H9 (cell line): ENCODE measurements at regions not wholly inside any gene's neighbourhood (a gene's known extent, or its start where the extent isn't known, plus 50 kb on each side); places are given as distances from the start of the nearest gene placed in this dataset.

Experiments
- DNase-seq: peaks from one replicate; pipeline ENCODE4 v3.0.0-alpha.2; 2017
- H2AFZ ChIP-seq: one replicate; pipeline ENCODE4 v1.6.1; 2013; ENCODE audit warnings: mild to moderate bottlenecking, low read length, control low read depth, moderate library complexity
- H2AK5ac ChIP-seq: 2 replicates; pipeline ENCODE4 v1.6.1; 2013; ENCODE audit warnings: low read length, control low read depth, mixed read lengths; ENCODE audit not compliant: insufficient read length
- H2BK120ac ChIP-seq: one replicate; pipeline ENCODE4 v1.6.1; 2013; ENCODE audit warnings: low read depth, mild to moderate bottlenecking, low read length, control low read depth, inconsistent platforms; ENCODE audit not compliant: poor library complexity, severe bottlenecking
- H2BK12ac ChIP-seq: 2 replicates; pipeline ENCODE4 v1.6.1; 2013; ENCODE audit warnings: low read length, control low read depth, mixed read lengths, low read depth; ENCODE audit not compliant: insufficient read length
- H2BK15ac ChIP-seq: 2 replicates; pipeline ENCODE4 v1.6.1; 2013; ENCODE audit warnings: low read depth, low read length, control low read depth
- H2BK20ac ChIP-seq: one replicate; pipeline ENCODE4 v1.6.1; 2013; ENCODE audit warnings: low read depth, mild to moderate bottlenecking, low read length, control low read depth, inconsistent platforms; ENCODE audit not compliant: poor library complexity, severe bottlenecking
- H2BK5ac ChIP-seq: 2 replicates; pipeline ENCODE4 v1.6.1; 2013; ENCODE audit warnings: low read length, control low read depth, mixed read lengths; ENCODE audit not compliant: insufficient read length
- H3K14ac ChIP-seq: 2 replicates; pipeline ENCODE4 v1.6.1; 2013; ENCODE audit warnings: low read length, control low read depth; ENCODE audit not compliant: insufficient read depth
- H3K18ac ChIP-seq: 2 replicates; pipeline ENCODE4 v1.6.1; 2013; ENCODE audit warnings: low read depth, mild to moderate bottlenecking, mixed read lengths, low read length, control low read depth; ENCODE audit not compliant: insufficient read length
- H3K23ac ChIP-seq: 2 replicates; pipeline ENCODE4 v1.6.1; 2013; ENCODE audit warnings: low read length, control low read depth, mixed read lengths, low read depth; ENCODE audit not compliant: insufficient read length
- H3K23me2 ChIP-seq: 2 replicates; pipeline ENCODE4 v1.6.1; 2013; ENCODE audit warnings: low read depth, mild to moderate bottlenecking, mixed read lengths, low read length, control low read depth; ENCODE audit not compliant: insufficient read length, poor library complexity, severe bottlenecking
- H3K27ac ChIP-seq: 2 replicates; pipeline ENCODE4 v1.5.1; 2013; ENCODE audit warnings: low read length, control low read depth, mixed read lengths, low read depth; ENCODE audit not compliant: insufficient read length
- H3K27me3 ChIP-seq: 2 replicates; pipeline ENCODE4 v1.6.1; 2013; ENCODE audit warnings: low read length, control low read depth, inconsistent platforms; ENCODE audit not compliant: insufficient read depth
- H3K4ac ChIP-seq: 2 replicates; pipeline ENCODE4 v1.6.1; 2013; ENCODE audit warnings: low read depth, mild to moderate bottlenecking, control low read depth, inconsistent platforms, low read length, moderate library complexity
- H3K4me1 ChIP-seq: 2 replicates; pipeline ENCODE4 v1.6.1; 2013; ENCODE audit warnings: low read length, control low read depth, inconsistent platforms; ENCODE audit not compliant: insufficient read depth
- H3K4me2 ChIP-seq: 2 replicates; pipeline ENCODE4 v1.6.1; 2013; ENCODE audit warnings: low read length, control low read depth, mixed read lengths; ENCODE audit not compliant: insufficient read length, insufficient read depth
- H3K56ac ChIP-seq: 2 replicates; pipeline ENCODE4 v1.6.1; 2013; ENCODE audit warnings: low read depth, mild to moderate bottlenecking, mixed read lengths, low read length, control low read depth; ENCODE audit not compliant: insufficient read length
- H3K79me1 ChIP-seq: 2 replicates; pipeline ENCODE4 v1.6.1; 2013; ENCODE audit warnings: low read depth, mild to moderate bottlenecking, moderate library complexity, low read length, control low read depth, inconsistent platforms; ENCODE audit not compliant: insufficient read depth, poor library complexity, severe bottlenecking
- H3K79me2 ChIP-seq: 2 replicates; pipeline ENCODE4 v1.6.1; 2013; ENCODE audit warnings: low read length, control low read depth, inconsistent platforms; ENCODE audit not compliant: insufficient read depth
- H3K9ac ChIP-seq: 2 replicates; pipeline ENCODE4 v1.6.1; 2013; ENCODE audit warnings: low read length, control low read depth, mixed read lengths; ENCODE audit not compliant: insufficient read length; ENCODE audit errors: extremely low read depth
- H3K9me3 ChIP-seq: one replicate; pipeline ENCODE4 v1.6.1; 2013; ENCODE audit warnings: low read depth, low read length, inconsistent platforms; ENCODE audit not compliant: control insufficient read depth
- H3T11ph ChIP-seq: one replicate; pipeline ENCODE4 v1.6.1; 2013; ENCODE audit warnings: mild to moderate bottlenecking, low read length, control low read depth, inconsistent platforms
- H4K20me1 ChIP-seq: one replicate; pipeline ENCODE4 v1.6.1; 2013; ENCODE audit not compliant: control insufficient read depth, insufficient read length, insufficient read depth
- H4K5ac ChIP-seq: 2 replicates; pipeline ENCODE4 v1.6.1; 2013; ENCODE audit warnings: low read depth, mild to moderate bottlenecking, mixed read lengths, low read length, control low read depth; ENCODE audit not compliant: insufficient read length
- H4K8ac ChIP-seq: replicated peaks from 2 replicates; pipeline ENCODE4 v1.6.1; 2013; ENCODE audit warnings: low read length, control low read depth, mixed read lengths, low read depth; ENCODE audit not compliant: insufficient read length
- H4K91ac ChIP-seq: 2 replicates; pipeline ENCODE4 v1.6.1; 2013; ENCODE audit warnings: low read depth, mild to moderate bottlenecking, moderate library complexity, mixed read lengths, low read length, control low read depth; ENCODE audit not compliant: insufficient read length
- H3K27ac Mint-ChIP-seq, 3 experiments: 2 replicates in 2 of 3; 3 replicates in 1 of 3; pipeline ENCODE4 v1.8.0; 2020 to 2021; ENCODE audit warnings: mixed read lengths in 3 of 3, mild to moderate bottlenecking in 1 of 3, moderate library complexity in 1 of 3
- H3K27me3 Mint-ChIP-seq: 2 replicates; pipeline ENCODE4 v1.8.0; 2021; ENCODE audit warnings: low read depth, mild to moderate bottlenecking, moderate library complexity, mixed read lengths
- H3K36me3 Mint-ChIP-seq, 3 experiments: 2 replicates in 2 of 3; 3 replicates in 1 of 3; pipeline ENCODE4 v1.8.0; 2020 to 2021; ENCODE audit warnings: low read depth in 3 of 3, mixed read lengths in 3 of 3; ENCODE audit not compliant: insufficient read depth in 1 of 3
- H3K4me1 Mint-ChIP-seq, 2 experiments: 2 replicates each; pipeline ENCODE4 v1.8.0; 2020; ENCODE audit warnings: mixed read lengths in 2 of 2
- H3K4me3 Mint-ChIP-seq, 2 experiments: 2 replicates in 1 of 2; 3 replicates in 1 of 2; pipeline ENCODE4 v1.8.0; 2020 to 2021; ENCODE audit warnings: mild to moderate bottlenecking in 2 of 2, mixed read lengths in 2 of 2, moderate library complexity in 1 of 2
- H3K9me3 Mint-ChIP-seq, 2 experiments: 2 replicates in 1 of 2; 3 replicates in 1 of 2; pipeline ENCODE4 v1.8.0; 2020; ENCODE audit warnings: mild to moderate bottlenecking in 2 of 2, mixed read lengths in 2 of 2, moderate library complexity in 1 of 2
- CTCF ChIP-seq: fragments of 200-600 bp; sonication (generic); conservative IDR thresholded peaks from 3 replicates; pipeline ENCODE4 v1.8.0; 2021; ENCODE audit warnings: antibody characterized with exemption, mild to moderate bottlenecking
- WGBS: extraction: QIAGEN DNeasy Blood & Tissue Kit; methylation state at CpG from one replicate; pipeline ENCODE4 v1.1.7; 2013; ENCODE audit warnings: missing lambda C conversion rate, low lambda C conversion rate, mixed read lengths; ENCODE audit not compliant: insufficient read length; ENCODE audit errors: extremely low coverage; 5-methylcytosine and 5-hydroxymethylcytosine counted together

DNA sequence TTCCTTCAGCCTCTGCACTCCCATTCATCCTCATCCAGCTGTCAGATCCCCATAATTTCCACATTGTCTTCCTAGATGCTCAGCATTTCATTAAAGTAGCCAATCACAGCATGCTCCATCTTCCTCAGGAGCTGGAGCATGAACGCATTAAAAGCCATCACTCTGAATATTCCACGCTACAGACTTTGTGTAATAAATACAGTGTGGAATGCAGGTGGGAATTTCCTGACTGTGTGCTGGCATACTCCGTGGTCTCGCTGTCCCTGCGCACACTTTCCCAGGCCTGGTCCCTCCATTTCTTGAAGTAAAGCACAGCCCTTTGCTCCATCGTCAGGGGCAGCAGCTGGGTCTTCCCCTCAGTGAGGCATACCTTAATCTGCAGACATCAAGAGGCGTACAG is 123.7 kb upstream of the NCK2 start:
- H3K9ac ChIP-seq, result no peak overlapping the region
- H3K27me3 Mint-ChIP-seq, result peaks cover 7% of the 10 kb centered on the region
- H3K36me3 Mint-ChIP-seq, result peaks cover 4 to 21% (median 8%) of the 10 kb centered on the region in 3 experiments; a peak in 4 of 7 replicates
- H3K4me2 ChIP-seq, result no peak overlapping the region
- no peaks in the 10 kb centered on the region for H3K79me1 ChIP-seq
- no peak overlapping the region for H3K27ac ChIP-seq
- no peaks in the 10 kb centered on the region for H4K20me1 ChIP-seq
- no peak overlapping the region for H3T11ph ChIP-seq
- H3K9me3 Mint-ChIP-seq, result peaks cover 12 to 17% of the 10 kb centered on the region in 2 experiments
- H4K91ac ChIP-seq, result no peak overlapping the region
- no peak overlapping the region for H3K23ac ChIP-seq
- H2BK12ac ChIP-seq, result no peak overlapping the region
- no peak overlapping the region for H3K27ac Mint-ChIP-seq
- WGBS, result no CpG with 5 or more reads among the region's 7 CpGs
- H3K23me2 ChIP-seq, result no peaks in the 10 kb centered on the region
- H3K4me1 Mint-ChIP-seq, result peaks cover 47 to 50% of the 10 kb centered on the region in 2 experiments
- H4K5ac ChIP-seq, result no peak overlapping the region
- no peak for DNase-seq
- no peak overlapping the region for H2BK5ac ChIP-seq
- no peak overlapping the region for H3K56ac ChIP-seq
- peaks cover 5% of the 10 kb centered on the region; the same call in 1 of the 2 replicates for H3K4me1 ChIP-seq
- no peak overlapping the region for H4K8ac ChIP-seq
- H2AFZ ChIP-seq, result no peak overlapping the region
- no peak overlapping the region for H3K4ac ChIP-seq
- H3K14ac ChIP-seq, result no peak overlapping the region
- H2AK5ac ChIP-seq, result no peak overlapping the region
- no peaks in the 10 kb centered on the region for H3K79me2 ChIP-seq
- no peak overlapping the region for H2BK20ac ChIP-seq
- no peak for TF ChIP-seq CTCF
- no peaks in the 10 kb centered on the region for H3K27me3 ChIP-seq
- H3K4me3 Mint-ChIP-seq, result no peak overlapping the region
- H3K9me3 ChIP-seq, result no peaks in the 10 kb centered on the region
- no peak overlapping the region for H2BK120ac ChIP-seq
- no peak overlapping the region for H3K18ac ChIP-seq
- H2BK15ac ChIP-seq, result no peak overlapping the region
